ENCODE measurements at regions not wholly inside any gene's neighbourhood (a gene's known extent, or its start where the extent isn't known, plus 50 kb on each side); places are given as distances from the start of the nearest gene placed in this dataset.

DNA sequence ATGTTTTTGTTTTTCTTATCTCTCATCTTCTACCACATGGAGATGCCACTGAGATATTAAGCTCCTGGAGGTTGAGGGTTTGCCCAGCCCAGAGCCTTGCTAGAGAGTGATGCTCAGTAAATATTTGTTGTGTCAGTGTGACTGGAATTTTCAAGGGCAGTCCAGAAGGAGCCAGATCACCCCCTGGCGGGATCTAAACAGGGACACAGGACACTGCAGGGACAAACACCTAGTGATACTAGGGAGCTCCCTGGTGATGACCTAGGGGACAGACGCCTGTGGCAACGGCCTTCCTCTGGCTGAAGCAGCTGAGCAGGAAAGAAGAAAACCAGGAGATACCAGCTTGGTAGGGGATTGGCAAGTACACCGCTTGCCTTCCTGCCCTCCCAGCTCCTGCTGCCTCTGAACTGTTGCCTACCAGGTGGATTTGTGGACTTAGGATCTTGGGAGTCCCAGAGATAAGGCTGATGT lies 714.4 kb upstream of the TBX3 start:
- Histone ChIP-seq H3K9me3 (peaks cover 11% of the 10 kb centered on the region), H3K4me1 (no peaks in the 10 kb centered on the region), H3K36me3 (ENCODE audit: insufficient read depth in 1 of 2, low read depth in 1 of 2) (no peaks in the 10 kb centered on the region), H3K27ac (no peak overlapping the region), H3K27me3 (ENCODE audit: insufficient read depth in 3 of 3, low read length in 2 of 3) (no peaks in the 10 kb centered on the region), H3K4me3 (no peak overlapping the region)
- intact Hi-C loops (cut with DNase I) = no loop called here
- peak in 2 of 4 donors; percentile 38 to 54 for ATAC-seq
- TF ChIP-seq, protein P1, sequence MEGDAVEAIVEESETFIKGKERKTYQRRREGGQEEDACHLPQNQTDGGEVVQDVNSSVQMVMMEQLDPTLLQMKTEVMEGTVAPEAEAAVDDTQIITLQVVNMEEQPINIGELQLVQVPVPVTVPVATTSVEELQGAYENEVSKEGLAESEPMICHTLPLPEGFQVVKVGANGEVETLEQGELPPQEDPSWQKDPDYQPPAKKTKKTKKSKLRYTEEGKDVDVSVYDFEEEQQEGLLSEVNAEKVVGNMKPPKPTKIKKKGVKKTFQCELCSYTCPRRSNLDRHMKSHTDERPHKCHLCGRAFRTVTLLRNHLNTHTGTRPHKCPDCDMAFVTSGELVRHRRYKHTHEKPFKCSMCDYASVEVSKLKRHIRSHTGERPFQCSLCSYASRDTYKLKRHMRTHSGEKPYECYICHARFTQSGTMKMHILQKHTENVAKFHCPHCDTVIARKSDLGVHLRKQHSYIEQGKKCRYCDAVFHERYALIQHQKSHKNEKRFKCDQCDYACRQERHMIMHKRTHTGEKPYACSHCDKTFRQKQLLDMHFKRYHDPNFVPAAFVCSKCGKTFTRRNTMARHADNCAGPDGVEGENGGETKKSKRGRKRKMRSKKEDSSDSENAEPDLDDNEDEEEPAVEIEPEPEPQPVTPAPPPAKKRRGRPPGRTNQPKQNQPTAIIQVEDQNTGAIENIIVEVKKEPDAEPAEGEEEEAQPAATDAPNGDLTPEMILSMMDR (IDR thresholded peaks at IDR 0.05) = no peak
- DNase-seq = no peak
- WGBS, 3 donors = 71 to 77% (median 74%) methylated on average over 4 of the region's 4 CpGs

DNA sequence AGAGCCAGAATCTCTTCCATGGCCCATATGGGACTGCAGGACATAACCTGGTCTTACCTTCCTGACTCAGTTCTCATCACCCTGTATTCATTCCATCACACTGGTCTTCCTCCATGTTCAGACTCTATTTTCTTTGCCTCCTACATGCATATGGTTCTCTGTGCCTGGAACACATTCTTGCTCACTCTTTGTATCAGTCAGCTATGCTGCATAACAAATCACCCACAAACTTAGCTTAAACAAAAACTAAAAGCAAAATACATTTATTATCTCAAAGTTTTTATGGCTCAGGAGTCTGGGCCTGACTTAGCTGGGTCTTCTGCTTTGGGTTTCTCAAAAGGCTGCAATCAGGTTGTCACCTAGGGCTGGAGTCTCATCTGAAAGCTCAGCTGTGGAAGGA lies 712.6 kb upstream of the TBX3 start:
- ATAC-seq (no peak), DNase-seq (no peak)
- H3K9me3 ChIP-seq = peaks cover 11% of the 10 kb centered on the region
- H3K4me1 ChIP-seq = no peaks in the 10 kb centered on the region
- H3K36me3 ChIP-seq (ENCODE audit: insufficient read depth in 1 of 2, low read depth in 1 of 2) = no peaks in the 10 kb centered on the region
- no peaks in the 10 kb centered on the region for H3K27me3 ChIP-seq (ENCODE audit: insufficient read depth in 3 of 3, low read length in 2 of 3)
- intact Hi-C loops (cut with DNase I) = no loop called here
- H3K4me3 ChIP-seq = no peak overlapping the region
- H3K27ac ChIP-seq = no peak overlapping the region
- TF ChIP-seq, protein P1 (IDR thresholded peaks at IDR 0.05) = no peak

DNA sequence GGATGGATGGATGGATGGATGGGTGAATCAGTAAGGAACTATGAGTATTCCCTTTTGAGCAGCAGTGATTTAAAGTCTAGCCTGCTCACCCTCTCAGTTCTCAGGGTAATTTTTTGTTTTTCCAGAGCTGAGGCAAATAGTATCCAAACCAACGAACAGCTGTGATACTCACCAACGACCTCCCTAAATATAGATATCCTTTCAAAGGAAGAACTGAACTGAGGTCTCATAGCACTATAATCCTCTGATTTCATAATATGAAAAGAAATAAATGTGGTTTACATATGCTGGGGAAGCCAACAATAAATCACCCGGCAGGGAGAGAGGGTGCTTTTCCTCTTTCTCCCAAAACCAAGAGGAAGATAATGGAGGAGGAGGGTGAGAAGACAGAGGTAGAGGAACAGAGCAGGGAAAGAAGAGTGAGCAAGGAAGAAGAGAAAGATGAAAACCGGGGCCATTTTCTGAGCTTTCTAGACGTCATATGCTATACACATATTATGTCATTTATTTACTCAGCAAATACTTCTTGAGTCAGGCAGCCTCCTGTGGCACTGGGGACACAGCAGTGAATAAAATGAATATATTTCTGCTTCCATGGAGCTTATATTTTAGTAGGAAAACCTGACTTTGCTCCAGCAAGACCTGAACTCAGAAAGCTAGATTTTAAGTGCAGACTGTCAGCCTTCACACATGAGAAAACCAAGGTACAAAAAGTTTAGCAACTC lies 710.7 kb upstream of the TBX3 start:
- no peak overlapping the region for H3K27ac ChIP-seq
- no peak overlapping the region for H3K4me3 ChIP-seq
- TF ChIP-seq, protein P1 (IDR thresholded peaks at IDR 0.05) = no peak
- H3K4me1 ChIP-seq = no peaks in the 10 kb centered on the region
- H3K9me3 ChIP-seq = peaks cover 11% of the 10 kb centered on the region
- DNase-seq = no peak
- intact Hi-C loops (cut with DNase I) = no loop called here
- no peaks in the 10 kb centered on the region for H3K27me3 ChIP-seq (ENCODE audit: insufficient read depth in 3 of 3, low read length in 2 of 3)
- ATAC-seq = no peak
- no peaks in the 10 kb centered on the region for H3K36me3 ChIP-seq (ENCODE audit: insufficient read depth in 1 of 2, low read depth in 1 of 2)
- WGBS, 3 donors = 10 to 33% (median 27%) methylated on average over 5 of the region's 5 CpGs

DNA sequence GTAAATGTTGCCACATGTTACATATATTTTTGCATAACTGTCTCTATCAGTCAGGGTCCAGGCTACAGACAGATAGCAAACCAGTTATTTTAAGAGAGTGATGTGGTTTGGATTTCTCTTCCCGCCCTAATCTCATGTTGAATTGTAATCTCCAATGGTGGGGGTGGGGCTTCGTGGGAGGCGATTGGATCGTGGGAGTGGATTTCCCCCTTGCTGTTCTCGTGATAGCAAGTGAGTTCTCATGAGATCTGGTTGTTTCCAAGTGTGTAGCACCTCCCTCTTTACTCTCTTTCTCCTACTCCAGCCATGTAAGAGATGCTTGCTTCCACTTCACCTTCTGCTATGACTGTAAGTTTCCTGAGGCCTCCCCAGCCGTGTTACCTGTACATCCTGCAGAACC lies 704.2 kb upstream of the TBX3 start:
- intact Hi-C loops (cut with DNase I) = no loop called here
- TF ChIP-seq, protein P1 (IDR thresholded peaks at IDR 0.05) = no peak

DNA sequence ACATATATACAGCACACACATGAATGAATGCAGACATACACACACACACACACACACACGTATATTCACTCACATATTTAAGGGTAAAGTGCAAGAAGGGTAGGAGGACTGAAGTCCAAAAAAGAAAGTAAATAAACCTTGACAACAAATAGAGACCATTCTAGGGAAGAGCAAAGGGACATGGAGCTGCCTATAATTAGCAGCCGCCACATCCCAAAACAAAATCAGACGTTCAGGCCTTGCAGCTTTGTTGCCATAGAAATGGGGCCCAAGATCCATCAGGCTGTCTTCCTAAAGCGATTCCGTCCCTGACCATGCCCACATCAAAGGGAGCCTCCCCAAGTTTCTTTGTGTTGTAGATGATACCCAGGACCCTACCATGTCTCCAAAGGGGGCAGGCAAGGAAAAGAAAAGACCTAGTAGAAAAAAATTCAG lies 703.5 kb upstream of the TBX3 start:
- H3K27ac ChIP-seq = no peak overlapping the region
- WGBS, 3 donors = 71 to 83% (median 76%) methylated on average over 5 of the region's 5 CpGs
- no peaks in the 10 kb centered on the region for H3K36me3 ChIP-seq (ENCODE audit: insufficient read depth in 1 of 2, low read depth in 1 of 2)
- H3K27me3 ChIP-seq (ENCODE audit: insufficient read depth in 3 of 3, low read length in 2 of 3) = no peaks in the 10 kb centered on the region
- H3K9me3 ChIP-seq = no peaks in the 10 kb centered on the region
- no peak overlapping the region for H3K4me3 ChIP-seq
- DNase-seq (no peak), ATAC-seq (no peak)
- no peaks in the 10 kb centered on the region for H3K4me1 ChIP-seq
- intact Hi-C loops (cut with DNase I) = no loop called here
- TF ChIP-seq, protein P1 (IDR thresholded peaks at IDR 0.05) = no peak

More for the DNA sequence above, 704.2 kb upstream of the TBX3 start:
- DNase-seq (no peak), ATAC-seq (no peak)
- Histone ChIP-seq H3K4me3 (no peak overlapping the region), H3K36me3 (ENCODE audit: insufficient read depth in 1 of 2, low read depth in 1 of 2) (no peaks in the 10 kb centered on the region), H3K4me1 (no peaks in the 10 kb centered on the region), H3K9me3 (no peaks in the 10 kb centered on the region), H3K27ac (no peak overlapping the region), H3K27me3 (ENCODE audit: insufficient read depth in 3 of 3, low read length in 2 of 3) (no peaks in the 10 kb centered on the region)
- 72 to 78% (median 75%) methylated on average over 6 of the region's 6 CpGs for WGBS, 3 donors

Measured in psoas muscle (tissue), 7 donors.